ENCODE measurements at regions not wholly inside any gene's neighbourhood (a gene's known extent, or its start where the extent isn't known, plus 50 kb on each side); places are given as distances from the start of the nearest gene placed in this dataset.

DNA sequence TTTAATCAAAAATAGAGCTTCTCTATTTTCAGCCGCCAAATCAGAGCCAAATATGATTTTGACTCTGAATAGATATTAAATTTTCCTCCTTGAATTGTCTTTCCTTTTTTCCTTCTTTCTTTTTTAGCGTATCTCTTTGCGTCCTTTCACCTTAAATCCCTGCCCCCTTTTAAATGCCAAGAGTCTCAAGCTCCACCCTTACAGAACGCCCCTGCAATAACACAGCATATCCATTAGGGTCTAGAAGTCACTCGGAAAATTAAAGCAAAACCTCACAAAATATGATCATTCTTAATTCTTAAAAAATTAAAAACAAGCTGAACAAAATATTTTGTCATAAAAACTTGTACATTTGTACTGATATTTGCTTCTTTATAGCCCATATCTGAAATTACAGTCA, 51.3 kb upstream of the GRM8 start:
- TF ChIP-seq, protein P1, sequence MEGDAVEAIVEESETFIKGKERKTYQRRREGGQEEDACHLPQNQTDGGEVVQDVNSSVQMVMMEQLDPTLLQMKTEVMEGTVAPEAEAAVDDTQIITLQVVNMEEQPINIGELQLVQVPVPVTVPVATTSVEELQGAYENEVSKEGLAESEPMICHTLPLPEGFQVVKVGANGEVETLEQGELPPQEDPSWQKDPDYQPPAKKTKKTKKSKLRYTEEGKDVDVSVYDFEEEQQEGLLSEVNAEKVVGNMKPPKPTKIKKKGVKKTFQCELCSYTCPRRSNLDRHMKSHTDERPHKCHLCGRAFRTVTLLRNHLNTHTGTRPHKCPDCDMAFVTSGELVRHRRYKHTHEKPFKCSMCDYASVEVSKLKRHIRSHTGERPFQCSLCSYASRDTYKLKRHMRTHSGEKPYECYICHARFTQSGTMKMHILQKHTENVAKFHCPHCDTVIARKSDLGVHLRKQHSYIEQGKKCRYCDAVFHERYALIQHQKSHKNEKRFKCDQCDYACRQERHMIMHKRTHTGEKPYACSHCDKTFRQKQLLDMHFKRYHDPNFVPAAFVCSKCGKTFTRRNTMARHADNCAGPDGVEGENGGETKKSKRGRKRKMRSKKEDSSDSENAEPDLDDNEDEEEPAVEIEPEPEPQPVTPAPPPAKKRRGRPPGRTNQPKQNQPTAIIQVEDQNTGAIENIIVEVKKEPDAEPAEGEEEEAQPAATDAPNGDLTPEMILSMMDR (conservative IDR thresholded peaks at IDR 0.05 in 1 of 2, IDR thresholded peaks at IDR 0.05 in 1 of 2; ENCODE audit: low read depth in 1 of 2, low read length in 2 of 2), result no peak
- no peak for TF ChIP-seq EZH2 (IDR thresholded peaks at IDR 0.05; ENCODE audit: low read length, missing control alignments)
